ENCODE measurements at regions not wholly inside any gene's neighbourhood (a gene's known extent, or its start where the extent isn't known, plus 50 kb on each side); places are given as distances from the start of the nearest gene placed in this dataset.

- DNase-seq = no peak
- Histone ChIP-seq H3K27me3 (no peaks in the 10 kb centered on the region), H3K4me1 (peaks cover 0 to 3% (median 0%) of the 10 kb centered on the region in 9 donors), H3K36me3 (no peaks in the 10 kb centered on the region), H3K9me3 (no peaks in the 10 kb centered on the region), H3K4me3 (no peak overlapping the region), H3K27ac (no peak overlapping the region)
- intact Hi-C loops (cut with DNase I) = no loop called here
- no peak for ATAC-seq
- TF ChIP-seq CTCF (IDR thresholded peaks at IDR 0.05) = no peak
- WGBS, 2 donors = 95 to 96% methylated on average over 1 of the region's 1 CpG
These were observed 106.5 kb upstream of the PARP8 start for GRCh38 chr5:50559955-50560354.

GRCh38 chr5:50562694-50563093 is 103.7 kb upstream of the PARP8 start:
- ATAC-seq = no peak
- H3K4me1 ChIP-seq = peaks cover 0 to 3% (median 0%) of the 10 kb centered on the region in 9 donors

GRCh38 chr5:50564079-50564478 is 102.4 kb upstream of the PARP8 start:
- 28 to 40% methylated on average over 2 of the region's 2 CpGs for WGBS, 2 donors
- ATAC-seq (no peak), DNase-seq (no peak)
- H3K27ac ChIP-seq = no peak overlapping the region
- no peaks in the 10 kb centered on the region for H3K27me3 ChIP-seq
- H3K36me3 ChIP-seq = no peaks in the 10 kb centered on the region
- H3K4me1 ChIP-seq = peaks cover 0 to 3% (median 0%) of the 10 kb centered on the region in 9 donors
- TF ChIP-seq CTCF (IDR thresholded peaks at IDR 0.05) = no peak
- intact Hi-C loops (cut with DNase I) = no loop called here
- H3K4me3 ChIP-seq = no peak overlapping the region
- peaks cover 0 to 8% (median 0%) of the 10 kb centered on the region in 11 donors for H3K9me3 ChIP-seq

More at GRCh38 chr5:50562694-50563093, 103.7 kb upstream of the PARP8 start:
- H3K36me3 ChIP-seq = no peaks in the 10 kb centered on the region
- DNase-seq = no peak
- H3K4me3 ChIP-seq = no peak overlapping the region
- no peaks in the 10 kb centered on the region for H3K27me3 ChIP-seq
- no peak overlapping the region for H3K27ac ChIP-seq
- 49 to 65% methylated on average over 2 of the region's 2 CpGs for whole genome bisulfite sequencing, 2 donors
- intact Hi-C loops (cut with DNase I) = no loop called here
- no peaks in the 10 kb centered on the region for H3K9me3 ChIP-seq
- no peak for TF ChIP-seq CTCF (IDR thresholded peaks at IDR 0.05)

GRCh38 chr5:50564558-50564957 is 101.9 kb upstream of the PARP8 start:
- Histone ChIP-seq H3K27ac (no peak overlapping the region), H3K36me3 (no peaks in the 10 kb centered on the region), H3K27me3 (no peaks in the 10 kb centered on the region), H3K9me3 (peaks cover 0 to 8% (median 0%) of the 10 kb centered on the region in 11 donors), H3K4me1 (peaks cover 0 to 3% (median 0%) of the 10 kb centered on the region in 9 donors), H3K4me3 (no peak overlapping the region)
- WGBS, 2 donors = 80 to 85% methylated on average over 1 of the region's 1 CpG
- DNase-seq = no peak
- intact Hi-C loops (cut with DNase I) = no loop called here
- no peak for ATAC-seq
- TF ChIP-seq CTCF (IDR thresholded peaks at IDR 0.05) = no peak

Data from heart right ventricle (tissue), 16 donors.